ENCODE measurements at regions not wholly inside any gene's neighbourhood (a gene's known extent, or its start where the extent isn't known, plus 50 kb on each side); places are given as distances from the start of the nearest gene placed in this dataset.

- no TSS peak for BruUV-seq (replicated peaks)
- Mint-ChIP-seq H3K27ac (ENCODE audit: unreplicated experiment) (no peak overlapping the region), H3K36me3 (ENCODE audit: insufficient read depth, unreplicated experiment) (no peaks in the 10 kb centered on the region), H3K4me3 (ENCODE audit: unreplicated experiment) (no peak overlapping the region), H3K27me3 (ENCODE audit: insufficient read depth, unreplicated experiment) (peaks cover 3% of the 10 kb centered on the region), H3K4me1 (ENCODE audit: low read depth, unreplicated experiment) (no peaks in the 10 kb centered on the region), H3K9me3 (ENCODE audit: unreplicated experiment) (no peaks in the 10 kb centered on the region)
- no peaks in the 10 kb centered on the region for H3K9me3 ChIP-seq
- no peaks in the 10 kb centered on the region for H3K4me1 ChIP-seq
- CTCF ChIA-PET = no interaction called here
- no peak for DNase-seq
- H3K36me3 ChIP-seq (ENCODE audit: control insufficient read depth, insufficient read depth, low read length) = no peaks in the 10 kb centered on the region
- no peaks in the 10 kb centered on the region for H3K27me3 ChIP-seq (replicated peaks; ENCODE audit: control insufficient read depth, insufficient read depth, low read length)
- no peak overlapping the region for H3K4me3 ChIP-seq (ENCODE audit: low read depth, low read length)
- intact Hi-C loops (cut with micrococcal nuclease; ENCODE audit: unreplicated experiment) = no loop called here
- POLR2A ChIA-PET = no interaction called here
- no peak for TF ChIP-seq CTCF (IDR thresholded peaks at IDR 0.05; ENCODE audit: insufficient read depth in 1 of 2, low read depth in 1 of 2, low read length in 1 of 2, severe bottlenecking in 1 of 2, unreplicated experiment in 1 of 2)
Measured at GRCh38 chr18:56062931-56063330, 474.9 kb upstream of the TCF4 start.

- Mint-ChIP-seq H3K27ac (ENCODE audit: unreplicated experiment) (no peak overlapping the region), H3K9me3 (ENCODE audit: unreplicated experiment) (no peaks in the 10 kb centered on the region), H3K27me3 (ENCODE audit: insufficient read depth, unreplicated experiment) (peaks cover 3% of the 10 kb centered on the region), H3K4me3 (ENCODE audit: unreplicated experiment) (no peak overlapping the region), H3K36me3 (ENCODE audit: insufficient read depth, unreplicated experiment) (no peaks in the 10 kb centered on the region), H3K4me1 (ENCODE audit: low read depth, unreplicated experiment) (no peaks in the 10 kb centered on the region)
- H3K4me1 ChIP-seq = no peaks in the 10 kb centered on the region
- H3K4me3 ChIP-seq (ENCODE audit: low read depth, low read length) = no peak overlapping the region
- no peak for TF ChIP-seq CTCF (IDR thresholded peaks at IDR 0.05; ENCODE audit: insufficient read depth in 1 of 2, low read depth in 1 of 2, low read length in 1 of 2, severe bottlenecking in 1 of 2, unreplicated experiment in 1 of 2)
- intact Hi-C loops (cut with micrococcal nuclease; ENCODE audit: unreplicated experiment) = no loop called here
- POLR2A ChIA-PET = no interaction called here
- BruUV-seq (replicated peaks) = no TSS peak
- no peaks in the 10 kb centered on the region for H3K9me3 ChIP-seq
- CTCF ChIA-PET = no interaction called here
- no peaks in the 10 kb centered on the region for H3K36me3 ChIP-seq (ENCODE audit: control insufficient read depth, insufficient read depth, low read length)
- DNase-seq = no peak
- no peaks in the 10 kb centered on the region for H3K27me3 ChIP-seq (replicated peaks; ENCODE audit: control insufficient read depth, insufficient read depth, low read length)
Measured at GRCh38 chr18:56060967-56061541, 473.1 kb upstream of the TCF4 start.

- no peak overlapping the region for H3K27ac Mint-ChIP-seq (ENCODE audit: unreplicated experiment)
- no TSS peak for BruUV-seq (replicated peaks)
Measured at GRCh38 chr18:56052202-56052601, 464.2 kb upstream of the TCF4 start.

More at GRCh38 chr18:56052202-56052601, 464.2 kb upstream of the TCF4 start:
- H3K4me1 Mint-ChIP-seq (ENCODE audit: low read depth, unreplicated experiment) = no peaks in the 10 kb centered on the region
- peaks cover 11% of the 10 kb centered on the region for H3K9me3 Mint-ChIP-seq (ENCODE audit: unreplicated experiment)
- no peak overlapping the region for H3K4me3 ChIP-seq (ENCODE audit: low read depth, low read length)
- CTCF ChIA-PET = no interaction called here
- no peaks in the 10 kb centered on the region for H3K4me1 ChIP-seq
- H3K27me3 Mint-ChIP-seq (ENCODE audit: insufficient read depth, unreplicated experiment) = peaks cover 5% of the 10 kb centered on the region
- POLR2A ChIA-PET = no interaction called here
- no peaks in the 10 kb centered on the region for H3K9me3 ChIP-seq
- no peaks in the 10 kb centered on the region for H3K36me3 Mint-ChIP-seq (ENCODE audit: insufficient read depth, unreplicated experiment)
- no peak overlapping the region for H3K4me3 Mint-ChIP-seq (ENCODE audit: unreplicated experiment)
- no peak for TF ChIP-seq CTCF (IDR thresholded peaks at IDR 0.05; ENCODE audit: insufficient read depth in 1 of 2, low read depth in 1 of 2, low read length in 1 of 2, severe bottlenecking in 1 of 2, unreplicated experiment in 1 of 2)
- no peak for DNase-seq
- intact Hi-C loops (cut with micrococcal nuclease; ENCODE audit: unreplicated experiment) = no loop called here
- H3K36me3 ChIP-seq (ENCODE audit: control insufficient read depth, insufficient read depth, low read length) = no peaks in the 10 kb centered on the region
- no peaks in the 10 kb centered on the region for H3K27me3 ChIP-seq (replicated peaks; ENCODE audit: control insufficient read depth, insufficient read depth, low read length)

Measured in Caco-2 (cell line).